ENCODE measurements at regions not wholly inside any gene's neighbourhood (a gene's known extent, or its start where the extent isn't known, plus 50 kb on each side); places are given as distances from the start of the nearest gene placed in this dataset.

- TF ChIP-seq CTCF (IDR thresholded peaks at IDR 0.05) (no peak), EP300 (IDR thresholded peaks at IDR 0.05) (no peak), POLR2A (IDR thresholded peaks at IDR 0.05) (no peak), POLR2AphosphoS5 (IDR thresholded peaks at IDR 0.05) (no peak)
Observed at GRCh38 chr11:79949574-79949973, 508.7 kb upstream of the TENM4 start.

All from sigmoid colon (tissue), 4 donors.